ENCODE measurements at regions not wholly inside any gene's neighbourhood (a gene's known extent, or its start where the extent isn't known, plus 50 kb on each side); places are given as distances from the start of the nearest gene placed in this dataset.
"Not testable (repeated sequence)": the region's sequence is repeated elsewhere in the genome, so short reads cannot be mapped to it uniquely, and the experiment has no call there.

GRCh38 chr14:59006179-59006578 lies 182.3 kb upstream of the DAAM1 start:
- TF ChIP-seq JUND (IDR thresholded peaks at IDR 0.05); POLR2AphosphoS5 (IDR thresholded peaks at IDR 0.05; ENCODE audit: low read depth, low read length); CTCF (IDR thresholded peaks at IDR 0.05 in 2 of 3, conservative IDR thresholded peaks at IDR 0.05 in 1 of 3; ENCODE audit: borderline replicate concordance in 1 of 3, insufficient read depth in 1 of 3, low read depth in 2 of 3, low read length in 2 of 3); CBX3 (IDR thresholded peaks at IDR 0.05; ENCODE audit: low read depth); RAD21 (IDR thresholded peaks at IDR 0.05; ENCODE audit: low read depth); TCF7L2 (IDR thresholded peaks at IDR 0.05; ENCODE audit: borderline replicate concordance, extremely low read depth, insufficient read depth, insufficient read length); POLR2A (IDR thresholded peaks at IDR 0.05; ENCODE audit: borderline replicate concordance, extremely low read depth, insufficient read depth, insufficient read length); EZH2phosphoT487 (IDR thresholded peaks at IDR 0.05; ENCODE audit: borderline replicate concordance): not testable (repeated sequence)
